Progenitor cell of endocrine pancreas (in vitro differentiated cells): ENCODE measurements at regions not wholly inside any gene's neighbourhood (a gene's known extent, or its start where the extent isn't known, plus 50 kb on each side); places are given as distances from the start of the nearest gene placed in this dataset.
"Not testable (repeated sequence)": the region's sequence is repeated elsewhere in the genome, so short reads cannot be mapped to it uniquely, and the experiment has no call there.

Source experiments
- DNase-seq: peaks from one replicate; pipeline ENCODE4 v3.0.0; 2021; ENCODE audit warnings: low spot score; ENCODE audit not compliant: unreplicated experiment
- H3K27ac Mint-ChIP-seq: 2 replicates; pipeline ENCODE4 v1.8.0; 2021; ENCODE audit warnings: mild to moderate bottlenecking, moderate library complexity, mixed read lengths
- H3K27me3 Mint-ChIP-seq: 2 replicates; pipeline ENCODE4 v1.8.0; 2021; ENCODE audit warnings: mixed read lengths
- H3K36me3 Mint-ChIP-seq: 2 replicates; pipeline ENCODE4 v1.8.0; 2022; ENCODE audit warnings: mixed read lengths; ENCODE audit not compliant: insufficient read depth
- H3K4me1 Mint-ChIP-seq: 2 replicates; pipeline ENCODE4 v1.8.0; 2021; ENCODE audit warnings: low read depth, mixed read lengths
- H3K4me3 Mint-ChIP-seq: 2 replicates; pipeline ENCODE4 v1.8.0; 2021; ENCODE audit warnings: low read depth, mild to moderate bottlenecking, moderate library complexity, mixed read lengths
- H3K9me3 Mint-ChIP-seq: 2 replicates; pipeline ENCODE4 v1.8.0; 2021; ENCODE audit warnings: low read depth, mixed read lengths
- CTCF ChIP-seq: fragments of 200-600 bp; sonication (generic); IDR thresholded peaks from one replicate; pipeline ENCODE4 v1.5.0; 2021; ENCODE audit warnings: antibody characterized with exemption, mild to moderate bottlenecking; ENCODE audit not compliant: unreplicated experiment

GRCh38 chr1:93758842-93759515 lies 77.3 kb upstream of the BCAR3 start:
- Mint-ChIP-seq H3K9me3 (no peaks in the 10 kb centered on the region), H3K4me1 (no peaks in the 10 kb centered on the region), H3K4me3 (no peak overlapping the region), H3K36me3 (no peaks in the 10 kb centered on the region), H3K27me3 (peaks cover 21% of the 10 kb centered on the region), H3K27ac (no peak overlapping the region)
- no peak for DNase-seq
- no peak for TF ChIP-seq CTCF

- Mint-ChIP-seq H3K4me3 (no peak overlapping the region), H3K27ac (no peak overlapping the region), H3K9me3 (no peaks in the 10 kb centered on the region), H3K4me1 (no peaks in the 10 kb centered on the region), H3K36me3 (no peaks in the 10 kb centered on the region), H3K27me3 (peaks cover 13% of the 10 kb centered on the region)
- no peak for TF ChIP-seq CTCF
- no peak for DNase-seq
These were observed 75.8 kb upstream of the BCAR3 start for GRCh38 chr1:93757256-93758036.

- no peak for TF ChIP-seq CTCF
- Mint-ChIP-seq H3K27ac (no peak overlapping the region), H3K27me3 (peaks cover 10% of the 10 kb centered on the region), H3K9me3 (no peaks in the 10 kb centered on the region), H3K4me1 (no peaks in the 10 kb centered on the region), H3K36me3 (no peaks in the 10 kb centered on the region), H3K4me3 (no peak overlapping the region)
- DNase-seq: no peak
These were observed 75.0 kb upstream of the BCAR3 start for GRCh38 chr1:93756657-93757056.

- not testable (repeated sequence) for H3K27me3 Mint-ChIP-seq, H3K4me3 Mint-ChIP-seq, DNase-seq, H3K4me1 Mint-ChIP-seq, H3K9me3 Mint-ChIP-seq, H3K27ac Mint-ChIP-seq, H3K36me3 Mint-ChIP-seq
These were observed 73.6 kb upstream of the BCAR3 start for GRCh38 chr1:93755251-93755715.

- peaks cover 10% of the 10 kb centered on the region for H3K27me3 Mint-ChIP-seq
- H3K9me3 Mint-ChIP-seq: no peaks in the 10 kb centered on the region
- no peak overlapping the region for H3K4me3 Mint-ChIP-seq
- no peak for TF ChIP-seq CTCF
- H3K4me1 Mint-ChIP-seq: peaks cover 5% of the 10 kb centered on the region
- no peak for DNase-seq
- H3K27ac Mint-ChIP-seq: no peak overlapping the region
- no peaks in the 10 kb centered on the region for H3K36me3 Mint-ChIP-seq
These were observed 72.4 kb upstream of the BCAR3 start for GRCh38 chr1:93753791-93754763.
